Right lobe of liver (tissue), 6 donors: ENCODE measurements at regions not wholly inside any gene's neighbourhood (a gene's known extent, or its start where the extent isn't known, plus 50 kb on each side); places are given as distances from the start of the nearest gene placed in this dataset.

ENCODE experiments used
- ATAC-seq, 4 donors: fragments of 200-7000 bp; cut with Tn5 transposase; one replicate each; pipeline ENCODE4 v1.9.1; 2020; ENCODE audit warnings: mild to moderate bottlenecking in 4 of 4, moderate library complexity in 4 of 4
- DNase-seq, 3 donors: peaks; one replicate each; pipeline ENCODE4 v3.0.0-alpha.2; 2020
- H3K27ac ChIP-seq, 3 donors: fragments of 200-600 bp; one replicate each; pipeline ENCODE4 v1.8.0; 2022
- H3K27me3 ChIP-seq, 2 donors: fragments of 200-600 bp; one replicate each; pipeline ENCODE4 v1.8.0; 2022
- H3K36me3 ChIP-seq, 4 donors: fragments of 200-600 bp; sonication (generic) in 1 of 4; one replicate each; pipeline versions ENCODE4 v1.5.1 to v1.8.0; 2017 to 2022; ENCODE audit warnings: control low read depth in 1 of 4
- H3K4me1 ChIP-seq, 4 donors: fragments of 200-600 bp; sonication (generic) in 1 of 4; one replicate each; pipeline versions ENCODE4 v1.5.1 to v1.8.0; 2017 to 2022; ENCODE audit warnings: control low read depth in 1 of 4
- H3K4me3 ChIP-seq, 3 donors: fragments of 200-600 bp; one replicate each; pipeline ENCODE4 v1.8.0; 2022
- H3K9me3 ChIP-seq, 4 donors: fragments of 200-600 bp; sonication (generic) in 1 of 4; one replicate each; pipeline versions ENCODE4 v1.5.1 to v1.8.0; 2017 to 2022; ENCODE audit warnings: control low read depth in 1 of 4
- CTCF ChIP-seq, 4 donors: fragments of 200-600 bp in 3 of 4; fragments of 450-650 bp in 1 of 4; IDR thresholded peaks; one replicate each; pipeline versions ENCODE4 v1.5.1 to v1.8.0; 2016 to 2022; ENCODE audit warnings: antibody characterized with exemption in 4 of 4, mild to moderate bottlenecking in 2 of 4
- POLR2A ChIP-seq: fragments of 450-650 bp; IDR thresholded peaks from one replicate; pipeline ENCODE4 v1.6.1; 2017; ENCODE audit warnings: antibody characterized with exemption, mild to moderate bottlenecking
- WGBS: methylation state at CpG from one replicate; pipeline ENCODE4 v1.1.6; 2018; ENCODE audit warnings: low coverage, low lambda C conversion rate; ENCODE audit not compliant: insufficient coverage; ENCODE audit errors: missing lambda C conversion rate; 5-methylcytosine and 5-hydroxymethylcytosine counted together
- intact Hi-C, 2 donors: fragments of 100-400 bp; cut with DNase I; formaldehyde crosslinking; loops; one replicate each; pipeline versions ENCODE4 v1.11.2 to v1.14.1; 2022
- donor health status: DM: no; HTN: yes; CAD: no.
- donor health status: DM: no; HTN: no; CAD: no.
- donor health status: DM: no; HTN: no; CAD: no.
- donor health status: DM: no; HTN: yes; CAD: no.
- donor health status: DM: no; HTN: yes; CAD: no.

DNA sequence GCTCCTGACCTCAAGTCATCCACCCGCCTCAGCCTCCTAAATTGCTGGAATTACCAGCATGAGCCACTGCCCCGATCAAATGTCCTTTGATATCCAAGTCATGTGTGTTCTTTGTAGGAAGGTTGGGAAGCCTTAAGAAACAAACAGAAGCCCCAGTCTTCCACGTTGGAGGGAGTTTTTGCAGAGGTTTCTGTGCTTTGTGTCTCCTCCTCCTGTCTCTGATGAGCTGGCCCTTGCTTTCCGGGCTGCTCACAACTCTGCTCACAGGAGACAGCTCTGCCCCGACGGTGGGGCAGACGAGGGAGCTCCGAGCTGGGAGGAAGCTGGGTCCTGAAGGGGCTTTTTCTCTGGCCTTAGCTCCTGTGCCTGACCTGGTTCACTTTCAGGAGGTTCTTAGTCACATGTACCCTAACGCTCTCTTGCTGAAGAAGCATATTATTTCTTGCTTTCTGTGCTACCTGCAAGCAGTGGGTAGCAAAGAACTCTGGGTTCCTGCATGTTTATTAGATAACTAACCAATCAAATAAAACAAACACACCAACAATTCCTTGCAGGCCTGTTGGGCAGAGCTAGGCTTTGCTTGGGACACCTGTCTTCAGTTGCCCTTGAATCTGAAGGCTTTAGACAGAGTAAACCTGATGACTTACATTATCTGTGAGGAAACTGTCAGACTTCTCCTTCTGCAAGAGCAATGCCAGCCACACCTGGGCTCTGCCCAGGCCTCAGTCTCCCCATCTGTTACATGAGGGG is 52.6 kb upstream of the SMAD6 start:
- WGBS = 54% methylated on average over 5 of the region's 9 CpGs

DNA sequence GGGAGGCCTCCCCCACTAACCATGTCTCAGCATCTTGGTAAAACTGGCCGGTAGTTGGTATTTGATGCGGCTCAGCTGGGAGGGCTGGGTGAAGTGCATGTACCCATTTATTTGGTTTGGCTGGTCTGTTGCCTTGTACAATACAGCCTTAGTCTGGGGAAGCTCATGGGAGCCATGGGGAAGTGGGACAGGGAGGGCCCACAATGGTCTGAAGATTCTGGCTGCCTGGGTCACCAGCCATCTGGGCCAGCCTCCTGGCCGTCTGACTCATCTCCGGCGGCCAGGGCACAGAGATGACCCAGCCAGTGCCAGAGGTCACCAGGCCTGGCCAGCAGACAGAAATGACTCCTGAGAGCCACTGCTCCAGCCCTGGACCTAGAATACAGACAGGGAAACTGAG is 51.6 kb upstream of the SMAD6 start:
- no CpG with 5 or more reads among the region's 5 CpGs for WGBS
- TF ChIP-seq CTCF (IDR thresholded peaks at IDR 0.05) (no peak), POLR2A (no peak)
- Histone ChIP-seq H3K36me3 (no peaks in the 10 kb centered on the region), H3K27ac (peak overlapping the region; percentile 47 to 70 (median 51)), H3K9me3 (no peaks in the 10 kb centered on the region), H3K4me1 (peaks cover 0 to 82% (median 27%) of the 10 kb centered on the region in 4 donors), H3K27me3 (no peaks in the 10 kb centered on the region), H3K4me3 (no peak overlapping the region)
- ATAC-seq (peak; percentile 77 to 82 (median 80)), DNase-seq (peak; percentile 91 to 92 (median 91))
- intact Hi-C loops = no loop called here

More for the DNA sequence above, 52.6 kb upstream of the SMAD6 start:
- Histone ChIP-seq H3K27me3 (no peaks in the 10 kb centered on the region), H3K36me3 (no peaks in the 10 kb centered on the region), H3K27ac (peak overlapping the region in 2 of 3 donors; percentile 51 to 70), H3K4me3 (no peak overlapping the region), H3K9me3 (no peaks in the 10 kb centered on the region), H3K4me1 (peaks cover 0 to 85% (median 31%) of the 10 kb centered on the region in 4 donors)
- no peak for ATAC-seq
- no peak for DNase-seq
- intact Hi-C loops = no loop called here
- no peak for TF ChIP-seq CTCF (IDR thresholded peaks at IDR 0.05)
- no peak for TF ChIP-seq POLR2A

DNA sequence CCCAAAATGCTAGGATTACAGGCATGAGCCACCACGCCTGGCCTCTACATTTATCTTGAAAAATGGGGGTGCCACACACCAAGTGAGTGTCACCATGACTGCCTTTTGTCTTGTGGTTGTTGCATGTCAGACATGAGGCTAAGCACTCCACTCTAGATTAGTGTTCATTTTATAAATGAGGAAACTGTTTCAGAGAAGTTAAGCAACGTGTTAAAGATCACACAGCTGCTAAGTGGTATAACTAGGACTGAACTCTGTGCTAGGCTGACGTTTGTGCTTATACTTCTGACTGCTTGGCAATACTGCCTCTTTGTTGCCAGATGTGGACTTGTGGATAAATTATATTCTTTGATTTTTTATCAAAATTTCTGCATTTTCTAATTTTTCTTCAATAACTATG is 50.8 kb upstream of the SMAD6 start:
- H3K27me3 ChIP-seq = no peaks in the 10 kb centered on the region
- DNase-seq = no peak
- no peaks in the 10 kb centered on the region for H3K36me3 ChIP-seq
- peak overlapping the region; percentile 51 to 70 (median 54) for H3K27ac ChIP-seq
- TF ChIP-seq CTCF (IDR thresholded peaks at IDR 0.05) = no peak
- TF ChIP-seq POLR2A = no peak
- peaks cover 0 to 82% (median 27%) of the 10 kb centered on the region in 4 donors for H3K4me1 ChIP-seq
- ATAC-seq = no peak
- intact Hi-C loops = no loop called here
- no peak overlapping the region for H3K4me3 ChIP-seq
- H3K9me3 ChIP-seq = no peaks in the 10 kb centered on the region
- 39% methylated on average over 3 of the region's 3 CpGs for WGBS

GRCh38 chr15:66651913-66652642 is 50.0 kb upstream of the SMAD6 start:
- 27% methylated on average over 4 of the region's 5 CpGs for WGBS

More at GRCh38 chr15:66651913-66652642, 50.0 kb upstream of the SMAD6 start:
- intact Hi-C loops = no loop called here
- Histone ChIP-seq H3K36me3 (no peaks in the 10 kb centered on the region), H3K9me3 (no peaks in the 10 kb centered on the region), H3K27ac (peak overlapping the region in 2 of 3 donors; percentile 54 to 70), H3K4me3 (no peak overlapping the region), H3K4me1 (peaks cover 0 to 73% (median 26%) of the 10 kb centered on the region in 4 donors), H3K27me3 (no peaks in the 10 kb centered on the region)
- DNase-seq = peak; percentile 58 to 86 (median 84)
- peak; percentile 64 to 75 (median 72) for ATAC-seq
- TF ChIP-seq POLR2A (no peak), CTCF (IDR thresholded peaks at IDR 0.05) (peak in 2 of 4 donors; percentile 10 to 32)
